ENCODE measurements at regions not wholly inside any gene's neighbourhood (a gene's known extent, or its start where the extent isn't known, plus 50 kb on each side); places are given as distances from the start of the nearest gene placed in this dataset.

DNA sequence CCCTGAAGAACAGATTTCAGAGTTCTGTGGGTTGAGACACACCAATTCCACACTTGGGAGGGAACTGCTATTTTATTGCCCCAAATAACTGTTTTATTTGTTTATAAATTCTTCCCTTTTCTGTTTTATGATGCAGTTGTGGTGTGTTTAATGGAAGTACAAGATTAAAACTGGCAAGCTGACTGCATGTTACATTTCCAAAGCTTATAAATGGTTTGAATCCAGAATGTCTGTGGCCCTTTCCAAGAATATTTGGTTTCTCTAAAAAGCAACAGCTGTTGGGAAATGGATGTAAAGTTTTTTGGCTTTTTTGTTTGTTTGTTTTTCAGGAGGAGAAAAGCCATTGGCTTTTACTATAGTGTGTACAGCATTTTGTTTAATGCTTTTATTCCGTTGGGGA is 234.5 kb downstream of the MTX2 start (continued):
- TF ChIP-seq, protein P1, sequence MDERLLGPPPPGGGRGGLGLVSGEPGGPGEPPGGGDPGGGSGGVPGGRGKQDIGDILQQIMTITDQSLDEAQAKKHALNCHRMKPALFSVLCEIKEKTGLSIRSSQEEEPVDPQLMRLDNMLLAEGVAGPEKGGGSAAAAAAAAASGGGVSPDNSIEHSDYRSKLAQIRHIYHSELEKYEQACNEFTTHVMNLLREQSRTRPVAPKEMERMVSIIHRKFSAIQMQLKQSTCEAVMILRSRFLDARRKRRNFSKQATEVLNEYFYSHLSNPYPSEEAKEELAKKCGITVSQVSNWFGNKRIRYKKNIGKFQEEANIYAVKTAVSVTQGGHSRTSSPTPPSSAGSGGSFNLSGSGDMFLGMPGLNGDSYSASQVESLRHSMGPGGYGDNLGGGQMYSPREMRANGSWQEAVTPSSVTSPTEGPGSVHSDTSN (CRISPR knock-in tag; IDR thresholded peaks at IDR 0.05): no peak
- TF ChIP-seq, protein P2, sequence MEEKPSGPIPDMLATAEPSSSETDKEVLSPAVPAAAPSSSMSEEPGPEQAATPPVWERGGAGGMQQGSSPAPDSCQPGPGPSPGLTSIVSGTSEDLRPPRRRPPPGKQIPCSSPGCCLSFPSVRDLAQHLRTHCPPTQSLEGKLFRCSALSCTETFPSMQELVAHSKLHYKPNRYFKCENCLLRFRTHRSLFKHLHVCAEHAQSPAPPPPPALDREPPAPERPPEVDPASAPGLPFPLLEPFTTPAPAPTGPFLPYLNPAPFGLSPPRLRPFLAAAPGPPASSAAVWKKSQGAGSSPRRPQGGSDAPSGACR (CRISPR knock-in tag; IDR thresholded peaks at IDR 0.05): no peak
- TF ChIP-seq, protein P3, sequence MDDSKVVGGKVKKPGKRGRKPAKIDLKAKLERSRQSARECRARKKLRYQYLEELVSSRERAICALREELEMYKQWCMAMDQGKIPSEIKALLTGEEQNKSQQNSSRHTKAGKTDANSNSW (CRISPR knock-in tag; IDR thresholded peaks at IDR 0.05; ENCODE audit: borderline replicate concordance): no peak
- TF ChIP-seq FOSL2 (CRISPR knock-in tag; IDR thresholded peaks at IDR 0.05) (no peak), ZNF749 (CRISPR knock-in tag; IDR thresholded peaks at IDR 0.05; ENCODE audit: borderline replicate concordance) (no peak), KLF15 (CRISPR knock-in tag; IDR thresholded peaks at IDR 0.05; ENCODE audit: borderline replicate concordance) (no peak), ZNF790 (CRISPR knock-in tag; IDR thresholded peaks at IDR 0.05; ENCODE audit: borderline replicate concordance) (no peak), HNRNPK (IDR thresholded peaks at IDR 0.05; ENCODE audit: low read depth, low read length, poor library complexity, severe bottlenecking) (no peak), ZNF230 (CRISPR knock-in tag; IDR thresholded peaks at IDR 0.05) (no peak), ZNF354B (CRISPR knock-in tag; IDR thresholded peaks at IDR 0.05) (no peak), LCORL (IDR thresholded peaks at IDR 0.05) (no peak), LCORL (CRISPR knock-in tag; IDR thresholded peaks at IDR 0.05) (no peak), ZNF12 (CRISPR knock-in tag; IDR thresholded peaks at IDR 0.05) (no peak), ZBTB38 (CRISPR knock-in tag; IDR thresholded peaks at IDR 0.05) (no peak), ZNF124 (CRISPR knock-in tag; IDR thresholded peaks at IDR 0.05) (no peak), ATM (IDR thresholded peaks at IDR 0.05; ENCODE audit: borderline replicate concordance) (no peak)
- TF ChIP-seq, protein P4, sequence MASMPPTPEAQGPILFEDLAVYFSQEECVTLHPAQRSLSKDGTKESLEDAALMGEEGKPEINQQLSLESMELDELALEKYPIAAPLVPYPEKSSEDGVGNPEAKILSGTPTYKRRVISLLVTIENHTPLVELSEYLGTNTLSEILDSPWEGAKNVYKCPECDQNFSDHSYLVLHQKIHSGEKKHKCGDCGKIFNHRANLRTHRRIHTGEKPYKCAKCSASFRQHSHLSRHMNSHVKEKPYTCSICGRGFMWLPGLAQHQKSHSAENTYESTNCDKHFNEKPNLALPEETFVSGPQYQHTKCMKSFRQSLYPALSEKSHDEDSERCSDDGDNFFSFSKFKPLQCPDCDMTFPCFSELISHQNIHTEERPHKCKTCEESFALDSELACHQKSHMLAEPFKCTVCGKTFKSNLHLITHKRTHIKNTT (CRISPR knock-in tag; IDR thresholded peaks at IDR 0.05): no peak
- TF ChIP-seq, protein P5, sequence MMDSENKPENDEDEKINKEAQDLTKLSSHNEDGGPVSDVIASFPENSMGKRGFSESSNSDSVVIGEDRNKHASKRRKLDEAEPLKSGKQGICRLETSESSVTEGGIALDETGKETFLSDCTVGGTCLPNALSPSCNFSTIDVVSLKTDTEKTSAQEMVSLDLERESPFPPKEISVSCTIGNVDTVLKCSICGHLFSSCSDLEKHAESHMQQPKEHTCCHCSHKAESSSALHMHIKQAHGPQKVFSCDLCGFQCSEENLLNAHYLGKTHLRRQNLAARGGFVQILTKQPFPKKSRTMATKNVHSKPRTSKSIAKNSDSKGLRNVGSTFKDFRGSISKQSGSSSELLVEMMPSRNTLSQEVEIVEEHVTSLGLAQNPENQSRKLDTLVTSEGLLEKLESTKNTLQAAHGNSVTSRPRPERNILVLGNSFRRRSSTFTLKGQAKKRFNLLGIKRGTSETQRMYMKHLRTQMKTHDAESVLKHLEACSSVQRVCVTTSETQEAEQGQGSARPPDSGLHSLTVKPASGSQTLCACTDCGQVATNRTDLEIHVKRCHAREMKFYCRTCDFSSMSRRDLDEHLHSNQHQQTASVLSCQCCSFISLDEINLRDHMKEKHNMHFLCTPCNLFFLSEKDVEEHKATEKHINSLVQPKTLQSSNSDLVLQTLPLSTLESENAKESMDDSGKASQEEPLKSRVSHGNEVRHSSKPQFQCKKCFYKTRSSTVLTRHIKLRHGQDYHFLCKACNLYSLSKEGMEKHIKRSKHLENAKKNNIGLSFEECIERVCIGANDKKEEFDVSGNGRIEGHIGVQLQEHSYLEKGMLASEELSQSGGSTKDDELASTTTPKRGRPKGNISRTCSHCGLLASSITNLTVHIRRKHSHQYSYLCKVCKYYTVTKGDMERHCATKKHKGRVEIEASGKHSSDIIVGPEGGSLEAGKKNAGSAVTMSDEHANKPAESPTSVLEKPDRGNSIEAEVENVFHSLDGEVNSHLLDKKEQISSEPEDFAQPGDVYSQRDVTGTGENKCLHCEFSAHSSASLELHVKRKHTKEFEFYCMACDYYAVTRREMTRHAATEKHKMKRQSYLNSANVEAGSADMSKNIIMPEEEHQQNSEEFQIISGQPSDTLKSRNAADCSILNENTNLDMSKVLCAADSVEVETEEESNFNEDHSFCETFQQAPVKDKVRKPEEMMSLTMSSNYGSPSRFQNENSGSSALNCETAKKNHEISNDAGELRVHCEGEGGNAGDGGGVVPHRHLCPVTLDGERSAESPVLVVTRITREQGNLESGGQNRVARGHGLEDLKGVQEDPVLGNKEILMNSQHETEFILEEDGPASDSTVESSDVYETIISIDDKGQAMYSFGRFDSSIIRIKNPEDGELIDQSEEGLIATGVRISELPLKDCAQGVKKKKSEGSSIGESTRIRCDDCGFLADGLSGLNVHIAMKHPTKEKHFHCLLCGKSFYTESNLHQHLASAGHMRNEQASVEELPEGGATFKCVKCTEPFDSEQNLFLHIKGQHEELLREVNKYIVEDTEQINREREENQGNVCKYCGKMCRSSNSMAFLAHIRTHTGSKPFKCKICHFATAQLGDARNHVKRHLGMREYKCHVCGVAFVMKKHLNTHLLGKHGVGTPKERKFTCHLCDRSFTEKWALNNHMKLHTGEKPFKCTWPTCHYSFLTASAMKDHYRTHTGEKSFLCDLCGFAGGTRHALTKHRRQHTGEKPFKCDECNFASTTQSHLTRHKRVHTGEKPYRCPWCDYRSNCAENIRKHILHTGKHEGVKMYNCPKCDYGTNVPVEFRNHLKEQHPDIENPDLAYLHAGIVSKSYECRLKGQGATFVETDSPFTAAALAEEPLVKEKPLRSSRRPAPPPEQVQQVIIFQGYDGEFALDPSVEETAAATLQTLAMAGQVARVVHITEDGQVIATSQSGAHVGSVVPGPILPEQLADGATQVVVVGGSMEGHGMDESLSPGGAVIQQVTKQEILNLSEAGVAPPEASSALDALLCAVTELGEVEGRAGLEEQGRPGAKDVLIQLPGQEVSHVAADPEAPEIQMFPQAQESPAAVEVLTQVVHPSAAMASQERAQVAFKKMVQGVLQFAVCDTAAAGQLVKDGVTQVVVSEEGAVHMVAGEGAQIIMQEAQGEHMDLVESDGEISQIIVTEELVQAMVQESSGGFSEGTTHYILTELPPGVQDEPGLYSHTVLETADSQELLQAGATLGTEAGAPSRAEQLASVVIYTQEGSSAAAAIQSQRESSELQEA (CRISPR knock-in tag; IDR thresholded peaks at IDR 0.05; ENCODE audit: not compliant biosample characterization): no peak

All from HepG2 (cell line).